Activated T-cell treated with anti-CD3 and anti-CD28 coated beads, Interleukin-2, amount 50 U/mL, for 1 hour (primary cell): ENCODE measurements at regions not wholly inside any gene's neighbourhood (a gene's known extent, or its start where the extent isn't known, plus 50 kb on each side); places are given as distances from the start of the nearest gene placed in this dataset.
A peak's percentile ranks its signal among the peaks of the same experiment; 100 is the strongest.

Experiments
- DNase-seq: peaks from one replicate; pipeline ENCODE4 v3.0.0-alpha.2; 2020

DNA sequence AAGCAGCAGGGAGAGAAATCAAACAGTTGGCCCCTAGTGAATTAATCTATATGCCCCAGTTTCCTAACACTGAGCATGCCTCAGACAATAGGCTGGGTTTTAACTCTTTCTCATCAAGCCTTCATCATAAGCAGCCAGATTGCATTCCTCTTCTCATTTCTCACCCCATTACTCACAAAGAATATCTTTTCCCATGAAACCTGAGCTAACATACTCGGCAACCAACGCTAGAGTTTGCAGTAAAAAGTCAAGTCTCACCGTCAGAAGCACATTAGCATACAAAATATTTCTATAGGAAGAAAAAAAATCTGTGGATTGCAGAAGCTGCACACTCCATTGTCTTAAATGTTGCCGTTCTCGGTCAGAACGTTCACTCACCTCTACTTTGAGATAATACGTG lies 429.9 kb upstream of the ARID1B start:
- DNase-seq, result no peak

GRCh38 chr6:156345700-156346099 lies 431.5 kb upstream of the ARID1B start:
- no peak for DNase-seq

GRCh38 chr6:156344491-156344890 lies 432.7 kb upstream of the ARID1B start:
- no peak for DNase-seq

- DNase-seq, result no peak
Observed at GRCh38 chr6:156337801-156338200, 439.4 kb upstream of the ARID1B start.

DNA sequence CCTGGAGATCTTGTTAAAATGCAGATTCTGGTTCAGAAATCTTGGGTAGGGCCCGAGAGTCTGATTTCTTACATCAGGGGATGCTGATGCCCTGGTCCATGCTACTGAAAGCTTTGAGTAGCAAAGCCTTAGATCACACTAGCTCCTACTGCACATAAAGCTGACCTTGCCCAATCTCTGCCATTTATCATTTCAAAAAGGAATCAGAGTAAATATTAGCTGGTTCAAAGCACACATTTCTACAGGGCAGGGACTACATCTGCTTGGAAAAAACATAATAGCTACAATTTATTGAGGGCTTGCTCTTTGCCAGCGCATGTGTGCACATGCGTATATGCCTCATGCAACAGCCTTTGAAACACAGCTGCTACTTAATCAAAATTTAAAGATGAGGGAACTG lies 440.4 kb upstream of the ARID1B start:
- DNase-seq, result no peak

DNA sequence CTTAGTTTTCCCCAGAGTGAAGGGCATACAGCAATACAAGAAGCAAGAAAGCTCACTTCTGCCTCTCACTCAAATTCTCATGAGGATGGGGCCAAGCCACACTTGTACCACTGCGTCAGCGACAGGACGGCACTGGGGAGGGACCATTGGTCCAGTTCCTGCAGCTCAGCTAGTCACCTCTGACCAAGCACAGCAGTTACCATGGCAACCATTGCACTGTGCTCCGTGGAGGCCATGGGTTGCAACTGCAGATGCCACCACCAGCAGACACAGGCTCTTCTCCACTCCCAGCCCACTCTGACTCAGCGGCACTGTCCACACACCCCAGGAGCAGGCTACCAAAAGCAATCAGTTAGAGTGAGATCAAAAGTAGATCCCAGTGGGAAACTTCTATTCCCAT lies 441.1 kb upstream of the ARID1B start:
- DNase-seq, result no peak

GRCh38 chr6:156334966-156335365 lies 442.2 kb upstream of the ARID1B start:
- DNase-seq, result no peak

DNA sequence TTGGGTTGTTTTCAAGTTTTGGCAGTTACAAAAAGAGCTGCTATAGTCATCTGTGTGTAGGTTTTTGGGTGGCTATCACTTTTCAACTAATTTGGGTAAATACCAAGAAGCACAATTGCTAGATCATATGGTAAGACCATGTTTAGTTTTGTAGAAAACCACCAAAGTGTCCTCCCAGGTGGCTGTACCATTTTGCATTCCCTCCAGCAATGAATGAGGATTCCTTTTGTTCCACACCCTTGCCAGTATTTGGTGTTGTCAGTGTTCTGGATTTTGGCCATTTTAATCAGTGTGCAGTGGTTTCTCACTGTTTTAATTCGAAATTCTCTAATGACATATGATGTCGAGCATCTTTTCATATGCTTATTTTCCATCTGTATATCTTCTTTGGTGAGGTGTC lies 457.5 kb upstream of the ARID1B start:
- no peak for DNase-seq

- no peak for DNase-seq
Observed at GRCh38 chr6:156316583-156317125, 460.5 kb upstream of the ARID1B start.

DNA sequence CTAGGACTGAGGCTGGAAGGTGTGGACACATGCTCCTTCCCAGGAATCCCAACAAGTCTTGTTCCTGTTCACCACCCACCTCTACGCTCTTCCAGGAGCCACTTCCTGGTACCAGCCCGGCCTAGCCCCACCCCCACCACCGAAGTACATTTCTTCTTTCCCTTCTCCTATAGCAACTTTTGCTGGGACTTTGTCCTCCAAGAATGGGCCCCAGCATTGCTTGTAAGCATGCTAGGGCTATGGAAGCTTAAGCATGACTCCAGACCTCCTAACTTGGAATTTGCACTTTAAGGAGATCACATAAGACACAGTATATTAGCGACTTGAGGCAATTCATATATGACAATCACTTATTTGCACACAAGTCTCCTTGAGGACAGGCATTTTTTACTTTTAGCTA lies 462.0 kb upstream of the ARID1B start:
- DNase-seq, result no peak

DNA sequence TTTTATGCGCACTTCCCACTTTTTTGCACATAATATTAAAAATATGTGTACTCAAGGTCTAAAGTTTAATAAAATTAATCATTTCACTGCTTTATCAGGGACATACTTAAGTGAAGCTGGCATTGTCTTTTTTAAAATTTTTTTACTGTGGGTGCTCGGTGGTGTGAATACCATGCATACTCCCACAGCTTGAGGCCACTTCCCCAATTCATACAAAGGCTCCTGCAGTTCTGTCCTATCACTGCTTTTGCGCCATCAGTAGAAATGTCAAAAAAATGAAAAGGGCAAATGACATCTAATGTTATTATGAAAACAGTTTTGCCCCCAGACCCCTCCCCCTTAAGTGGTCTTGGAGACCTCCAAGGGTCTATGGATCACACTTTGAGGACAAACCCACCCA lies 464.1 kb upstream of the ARID1B start:
- DNase-seq, result no peak

- DNase-seq, result no peak
Observed at GRCh38 chr6:156311291-156311690, 465.9 kb upstream of the ARID1B start.

- no peak for DNase-seq
Observed at GRCh38 chr6:156310701-156311100, 466.5 kb upstream of the ARID1B start.

- DNase-seq, result no peak
Observed at GRCh38 chr6:156309017-156309416, 468.2 kb upstream of the ARID1B start.

GRCh38 chr6:156308604-156309003 lies 468.6 kb upstream of the ARID1B start:
- no peak for DNase-seq

DNA sequence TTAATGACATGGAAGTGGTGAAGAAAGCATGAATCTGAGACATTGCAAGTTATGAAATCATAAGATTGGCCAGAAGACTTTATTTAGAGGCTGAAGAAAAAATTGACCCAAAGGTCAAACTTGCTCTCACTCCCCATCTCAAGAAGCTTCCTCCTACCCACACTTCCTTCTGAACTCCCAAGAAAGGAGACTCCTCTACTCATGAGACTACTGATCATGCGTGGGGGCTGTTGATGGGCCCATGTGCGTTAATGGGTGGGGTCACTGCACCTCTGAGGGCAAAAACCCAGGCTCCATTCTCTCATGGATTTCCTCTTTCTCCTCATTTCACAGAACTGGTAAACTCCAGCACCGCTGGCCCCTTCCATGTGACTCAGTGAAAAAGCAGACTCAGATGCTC lies 470.6 kb upstream of the ARID1B start:
- no peak for DNase-seq

GRCh38 chr6:156283091-156283490 lies 494.1 kb upstream of the ARID1B start:
- DNase-seq, result no peak

DNA sequence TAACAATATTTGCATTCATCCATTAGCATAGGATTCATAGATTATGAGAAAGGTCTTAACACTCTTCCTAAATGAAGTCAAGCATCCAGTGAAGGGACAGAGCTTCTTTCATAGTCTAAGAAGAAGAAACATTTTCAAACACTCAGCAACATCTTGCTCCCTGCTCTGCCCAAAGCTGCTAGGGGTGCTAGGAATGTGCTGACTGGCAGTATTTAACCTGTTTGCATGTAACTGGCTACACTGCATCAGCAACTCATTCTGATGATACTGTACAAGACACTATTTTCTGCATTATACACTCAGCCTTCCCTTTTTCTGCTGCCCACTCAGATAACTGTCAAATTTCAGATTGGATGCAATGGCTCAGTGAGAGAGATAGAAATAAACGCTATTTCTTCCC lies 495.1 kb upstream of the ARID1B start:
- DNase-seq, result no peak

GRCh38 chr6:156281266-156281665 lies 495.9 kb upstream of the ARID1B start:
- no peak for DNase-seq

DNA sequence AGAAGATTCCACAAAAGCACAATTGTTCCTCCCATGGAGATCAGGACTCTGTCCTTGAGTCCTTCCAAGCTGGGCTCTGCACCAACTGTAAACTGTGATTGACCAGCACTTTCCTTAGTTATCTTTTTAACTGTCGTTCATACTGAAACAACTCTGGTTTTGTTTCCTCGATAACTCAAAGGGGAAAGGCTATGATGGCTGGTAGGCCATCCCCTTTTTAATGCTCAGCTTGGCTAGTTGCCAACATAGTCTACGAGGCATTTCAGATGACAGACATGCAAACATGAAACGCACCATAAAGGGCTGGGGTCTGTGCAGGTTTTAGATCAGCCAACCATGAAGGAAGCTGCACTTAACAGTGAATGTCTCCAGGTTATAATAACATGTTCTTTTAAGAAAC lies 497.1 kb upstream of the ARID1B start:
- no peak for DNase-seq

- no peak for DNase-seq
Observed at GRCh38 chr6:156279261-156279969, 497.8 kb upstream of the ARID1B start.

- DNase-seq, result no peak
Observed at GRCh38 chr6:156273065-156273711, 504.0 kb upstream of the ARID1B start.

GRCh38 chr6:156269751-156270369 lies 507.3 kb upstream of the ARID1B start:
- peak; percentile 29 for DNase-seq

- no peak for DNase-seq
Observed at GRCh38 chr6:156268849-156269248, 508.3 kb upstream of the ARID1B start.
